Activated T-cell treated with anti-CD3 and anti-CD28 coated beads, Interleukin-2, amount 50 U/mL, for 4 hours (primary cell): ENCODE measurements at regions not wholly inside any gene's neighbourhood (a gene's known extent, or its start where the extent isn't known, plus 50 kb on each side); places are given as distances from the start of the nearest gene placed in this dataset.

ENCODE experiments used
- ATAC-seq, 2 donors: fragments of 200-7000 bp; cut with Tn5 transposase; one replicate each; pipeline ENCODE4 v1.10.0; 2021
- DNase-seq: peaks from one replicate; pipeline ENCODE4 v3.0.0-alpha.2; 2020
- H3K27me3 Mint-ChIP-seq: one replicate; pipeline ENCODE4 v1.8.0; 2021; ENCODE audit warnings: low read depth, mixed read lengths
- H3K36me3 Mint-ChIP-seq: one replicate; pipeline ENCODE4 v1.8.0; 2022; ENCODE audit warnings: mixed read lengths; ENCODE audit not compliant: insufficient read depth
- H3K4me1 Mint-ChIP-seq: one replicate; pipeline ENCODE4 v1.8.0; 2021; ENCODE audit warnings: low read depth, mixed read lengths
- H3K4me3 Mint-ChIP-seq: one replicate; pipeline ENCODE4 v1.8.0; 2021; ENCODE audit warnings: mild to moderate bottlenecking, moderate library complexity, mixed read lengths
- H3K9me3 Mint-ChIP-seq: one replicate; pipeline ENCODE4 v1.8.0; 2021; ENCODE audit warnings: mixed read lengths

- peaks cover 14% of the 10 kb centered on the region for H3K9me3 Mint-ChIP-seq
- H3K27me3 Mint-ChIP-seq = no peaks in the 10 kb centered on the region
- H3K4me1 Mint-ChIP-seq = peaks cover 43% of the 10 kb centered on the region
- peak overlapping the region; percentile 59 for H3K4me3 Mint-ChIP-seq
- H3K36me3 Mint-ChIP-seq = no peaks in the 10 kb centered on the region
- ATAC-seq (peak in 1 of 2 donors; percentile 12), DNase-seq (no peak)
Observed at GRCh38 chr12:22396735-22397134, 62.2 kb upstream of the ST8SIA1 start.

DNA sequence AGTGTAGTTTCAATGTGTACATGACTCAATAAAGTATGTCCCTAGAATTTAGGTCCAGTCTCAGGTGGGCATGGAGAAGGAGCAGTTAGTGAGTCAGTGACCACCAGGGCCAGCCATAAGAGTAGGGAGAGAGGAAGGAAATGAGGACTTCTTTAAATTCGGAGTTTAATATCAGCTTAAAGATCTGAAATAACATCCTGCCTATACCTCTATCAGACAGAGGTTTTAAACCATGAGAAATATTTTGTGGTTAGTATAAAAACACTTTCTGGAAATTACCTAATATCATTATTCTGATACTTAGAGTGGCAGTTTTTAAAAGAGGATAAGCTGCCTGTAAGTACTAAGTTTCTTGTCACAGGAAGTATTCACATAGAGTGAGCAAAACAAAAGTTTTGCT, 61.7 kb upstream of the ST8SIA1 start:
- peaks cover 14% of the 10 kb centered on the region for H3K9me3 Mint-ChIP-seq

DNA sequence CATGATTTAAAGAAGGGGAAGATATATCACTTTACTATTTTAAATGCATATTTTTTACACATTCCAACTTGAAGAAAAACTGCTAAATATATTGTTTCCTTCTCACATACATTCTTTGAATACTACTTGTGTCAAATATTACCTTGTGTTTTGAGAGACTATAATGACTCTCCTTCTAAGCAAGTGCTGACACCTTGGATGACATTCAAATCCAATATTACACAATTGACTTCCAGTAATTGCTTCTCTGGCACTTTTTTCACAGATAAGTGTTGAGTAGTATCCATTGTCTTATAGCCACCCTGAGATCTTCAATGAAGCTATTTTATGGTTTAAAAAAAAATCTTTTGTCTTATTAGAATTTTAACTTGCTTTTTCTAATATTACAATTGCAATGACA, 61.2 kb upstream of the ST8SIA1 start:
- peaks cover 43% of the 10 kb centered on the region for H3K4me1 Mint-ChIP-seq
- H3K4me3 Mint-ChIP-seq = no peak overlapping the region
- no peaks in the 10 kb centered on the region for H3K27me3 Mint-ChIP-seq
- no peaks in the 10 kb centered on the region for H3K36me3 Mint-ChIP-seq
- ATAC-seq (no peak), DNase-seq (no peak)
- peaks cover 17% of the 10 kb centered on the region for H3K9me3 Mint-ChIP-seq

More for the DNA sequence above, 61.7 kb upstream of the ST8SIA1 start:
- H3K4me3 Mint-ChIP-seq = peak overlapping the region; percentile 59
- ATAC-seq (peak; percentile 71 to 73), DNase-seq (no peak)
- H3K4me1 Mint-ChIP-seq = peaks cover 43% of the 10 kb centered on the region
- no peaks in the 10 kb centered on the region for H3K36me3 Mint-ChIP-seq
- H3K27me3 Mint-ChIP-seq = no peaks in the 10 kb centered on the region
